ENCODE measurements at regions not wholly inside any gene's neighbourhood (a gene's known extent, or its start where the extent isn't known, plus 50 kb on each side); places are given as distances from the start of the nearest gene placed in this dataset.

DNA sequence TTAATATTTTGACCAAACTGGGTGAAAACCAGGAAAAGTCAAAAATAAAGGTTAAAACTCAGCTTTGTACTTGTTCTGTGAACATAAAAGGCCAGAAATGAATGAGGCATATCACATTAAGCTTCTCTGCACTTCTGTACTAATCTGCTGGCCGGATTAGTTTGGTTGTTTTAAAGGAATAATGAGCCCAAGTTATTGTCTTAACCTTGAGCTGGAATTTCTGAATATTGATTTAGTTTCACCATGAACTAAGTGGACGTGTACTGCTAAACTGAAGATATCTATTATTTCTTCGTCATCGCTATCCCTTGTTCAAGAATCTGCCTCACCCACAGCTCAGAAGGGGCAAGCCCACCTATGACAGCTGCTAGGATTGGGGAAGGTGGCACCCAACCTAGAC is 101.1 kb upstream of the FRMD4A start:
- TF ChIP-seq, protein P1, sequence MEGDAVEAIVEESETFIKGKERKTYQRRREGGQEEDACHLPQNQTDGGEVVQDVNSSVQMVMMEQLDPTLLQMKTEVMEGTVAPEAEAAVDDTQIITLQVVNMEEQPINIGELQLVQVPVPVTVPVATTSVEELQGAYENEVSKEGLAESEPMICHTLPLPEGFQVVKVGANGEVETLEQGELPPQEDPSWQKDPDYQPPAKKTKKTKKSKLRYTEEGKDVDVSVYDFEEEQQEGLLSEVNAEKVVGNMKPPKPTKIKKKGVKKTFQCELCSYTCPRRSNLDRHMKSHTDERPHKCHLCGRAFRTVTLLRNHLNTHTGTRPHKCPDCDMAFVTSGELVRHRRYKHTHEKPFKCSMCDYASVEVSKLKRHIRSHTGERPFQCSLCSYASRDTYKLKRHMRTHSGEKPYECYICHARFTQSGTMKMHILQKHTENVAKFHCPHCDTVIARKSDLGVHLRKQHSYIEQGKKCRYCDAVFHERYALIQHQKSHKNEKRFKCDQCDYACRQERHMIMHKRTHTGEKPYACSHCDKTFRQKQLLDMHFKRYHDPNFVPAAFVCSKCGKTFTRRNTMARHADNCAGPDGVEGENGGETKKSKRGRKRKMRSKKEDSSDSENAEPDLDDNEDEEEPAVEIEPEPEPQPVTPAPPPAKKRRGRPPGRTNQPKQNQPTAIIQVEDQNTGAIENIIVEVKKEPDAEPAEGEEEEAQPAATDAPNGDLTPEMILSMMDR (IDR thresholded peaks at IDR 0.05; ENCODE audit: partially characterized antibody, unreplicated experiment) = no peak
- peaks cover under 1% of the 10 kb centered on the region for H3K9me3 Mint-ChIP-seq (ENCODE audit: unreplicated experiment)
- H3K36me3 Mint-ChIP-seq (ENCODE audit: unreplicated experiment) = no peaks in the 10 kb centered on the region
- peaks cover 2% of the 10 kb centered on the region for H3K27me3 Mint-ChIP-seq (ENCODE audit: unreplicated experiment)
- no peak overlapping the region for H3K27ac Mint-ChIP-seq (ENCODE audit: unreplicated experiment)
- DNase-seq = no peak
- peaks cover 1% of the 10 kb centered on the region for H3K4me1 Mint-ChIP-seq (ENCODE audit: low read depth, unreplicated experiment)
- H3K4me3 Mint-ChIP-seq (ENCODE audit: unreplicated experiment) = no peak overlapping the region

DNA sequence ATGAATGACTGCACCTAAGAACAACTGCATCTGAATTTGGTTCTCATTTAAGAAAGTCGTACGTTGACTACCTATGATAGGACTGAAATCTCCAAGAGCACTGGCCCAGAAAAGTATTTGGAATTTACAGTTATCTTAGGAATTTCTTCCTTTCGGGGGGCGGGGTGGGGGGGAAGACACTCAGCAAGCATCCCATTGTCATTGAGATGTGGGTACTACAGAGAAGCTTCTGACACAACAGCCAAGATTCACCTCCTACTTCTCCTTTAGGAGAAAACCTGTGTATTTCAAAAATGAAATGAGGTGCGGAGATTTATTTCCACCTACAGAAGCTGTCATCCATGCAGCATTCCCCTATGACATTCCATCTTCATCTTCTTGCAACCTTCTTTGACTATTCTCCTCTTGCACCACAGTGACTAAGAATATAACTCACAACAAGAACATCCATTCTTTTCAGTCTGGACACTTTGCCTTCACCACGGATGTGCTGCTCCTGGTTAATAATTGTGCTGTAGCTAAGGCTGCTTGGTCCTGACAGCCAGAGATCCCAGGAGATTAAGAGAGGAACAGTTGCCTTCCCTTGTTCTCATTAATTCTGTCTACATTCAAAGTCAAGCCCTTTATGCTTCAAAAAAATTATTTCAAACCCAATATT is 98.4 kb upstream of the FRMD4A start:
- no peak overlapping the region for H3K4me3 Mint-ChIP-seq (ENCODE audit: unreplicated experiment)
- TF ChIP-seq, protein P1 (IDR thresholded peaks at IDR 0.05; ENCODE audit: partially characterized antibody, unreplicated experiment) = no peak
- peaks cover 3% of the 10 kb centered on the region for H3K9me3 Mint-ChIP-seq (ENCODE audit: unreplicated experiment)
- peaks cover 2% of the 10 kb centered on the region for H3K27me3 Mint-ChIP-seq (ENCODE audit: unreplicated experiment)
- no peak overlapping the region for H3K27ac Mint-ChIP-seq (ENCODE audit: unreplicated experiment)
- peaks cover 1% of the 10 kb centered on the region for H3K4me1 Mint-ChIP-seq (ENCODE audit: low read depth, unreplicated experiment)
- no peak for DNase-seq
- no peaks in the 10 kb centered on the region for H3K36me3 Mint-ChIP-seq (ENCODE audit: unreplicated experiment)

DNA sequence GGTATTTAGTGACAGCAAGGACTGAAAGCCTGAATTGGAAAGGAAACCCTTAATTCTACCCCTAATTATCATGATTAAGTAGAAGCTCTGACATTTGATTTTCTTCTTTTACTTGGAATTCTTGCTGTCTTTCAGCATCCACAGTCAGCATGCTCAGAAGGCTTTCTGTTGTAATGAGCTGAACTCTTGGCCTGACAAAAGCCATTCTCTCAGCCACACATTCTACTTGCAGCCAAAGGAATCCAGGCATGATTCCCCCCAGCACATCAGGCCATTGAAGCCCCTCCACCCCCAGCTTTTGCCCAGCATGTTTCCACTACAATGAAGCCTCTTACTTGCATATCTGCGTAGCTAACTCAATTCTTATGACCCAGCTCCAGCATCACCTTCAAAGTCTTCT is 94.3 kb upstream of the FRMD4A start:
- Mint-ChIP-seq H3K9me3 (ENCODE audit: unreplicated experiment) (peaks cover 3% of the 10 kb centered on the region), H3K27ac (ENCODE audit: unreplicated experiment) (no peak overlapping the region), H3K4me1 (ENCODE audit: low read depth, unreplicated experiment) (peaks cover 1% of the 10 kb centered on the region), H3K27me3 (ENCODE audit: unreplicated experiment) (peaks cover 2% of the 10 kb centered on the region), H3K36me3 (ENCODE audit: unreplicated experiment) (no peaks in the 10 kb centered on the region), H3K4me3 (ENCODE audit: unreplicated experiment) (no peak overlapping the region)
- TF ChIP-seq, protein P1 (IDR thresholded peaks at IDR 0.05; ENCODE audit: partially characterized antibody, unreplicated experiment) = no peak
- no peak for DNase-seq

DNA sequence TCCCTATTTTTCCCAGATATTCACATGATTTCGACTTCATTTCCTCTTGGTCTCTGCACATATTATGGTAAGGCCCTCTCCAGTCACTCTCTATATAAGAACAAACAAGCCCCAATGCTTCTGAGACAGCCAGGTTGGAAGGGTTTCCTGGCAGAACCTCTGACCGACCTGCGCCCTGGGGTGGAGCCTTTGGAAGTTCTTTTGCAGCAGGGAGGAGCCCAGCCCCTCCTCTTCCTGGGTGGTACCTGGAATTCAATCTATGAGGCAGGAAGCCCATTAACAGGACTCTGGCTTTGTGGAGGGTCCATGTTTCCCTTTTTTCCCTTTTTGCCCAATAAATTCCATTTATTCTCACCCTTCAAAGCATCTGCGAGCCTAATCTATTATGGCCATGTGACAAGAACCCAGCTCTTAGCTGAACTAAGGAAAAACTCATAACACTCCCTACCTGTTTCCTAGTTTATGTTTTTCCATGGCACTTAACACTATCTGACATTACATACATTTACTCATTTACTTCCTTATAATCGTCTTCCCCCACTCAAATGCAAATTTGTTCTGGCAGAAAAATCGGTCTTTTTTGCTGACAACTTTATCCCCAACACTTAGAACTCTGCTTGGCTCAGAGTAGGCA is 92.5 kb upstream of the FRMD4A start:
- Mint-ChIP-seq H3K36me3 (ENCODE audit: unreplicated experiment) (no peaks in the 10 kb centered on the region), H3K9me3 (ENCODE audit: unreplicated experiment) (peaks cover 3% of the 10 kb centered on the region), H3K4me3 (ENCODE audit: unreplicated experiment) (no peak overlapping the region)

DNA sequence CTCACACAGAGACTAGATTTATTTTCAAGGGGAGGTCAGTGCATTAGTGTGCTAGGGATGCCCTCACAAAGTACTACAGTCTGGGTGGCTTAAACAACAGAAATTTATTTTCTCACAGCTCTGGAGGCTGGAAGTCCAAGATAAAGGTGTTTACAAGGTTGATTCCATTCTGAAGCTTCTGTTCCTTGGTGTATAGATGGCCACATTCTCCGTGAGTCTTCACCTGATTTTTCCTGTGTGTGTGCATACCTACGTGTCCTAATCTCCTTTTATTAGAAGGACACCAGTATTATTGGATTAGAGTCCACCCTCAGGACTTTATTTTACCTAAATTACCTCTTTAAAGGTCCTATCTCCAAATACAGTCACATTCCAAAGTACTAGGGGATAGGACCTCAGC is 91.7 kb upstream of the FRMD4A start:
- peaks cover 3% of the 10 kb centered on the region for H3K9me3 Mint-ChIP-seq (ENCODE audit: unreplicated experiment)
- no peaks in the 10 kb centered on the region for H3K4me1 Mint-ChIP-seq (ENCODE audit: low read depth, unreplicated experiment)
- no peaks in the 10 kb centered on the region for H3K27me3 Mint-ChIP-seq (ENCODE audit: unreplicated experiment)
- H3K36me3 Mint-ChIP-seq (ENCODE audit: unreplicated experiment) = no peaks in the 10 kb centered on the region
- no peak for DNase-seq
- no peak overlapping the region for H3K4me3 Mint-ChIP-seq (ENCODE audit: unreplicated experiment)
- TF ChIP-seq, protein P1 (IDR thresholded peaks at IDR 0.05; ENCODE audit: partially characterized antibody, unreplicated experiment) = no peak
- H3K27ac Mint-ChIP-seq (ENCODE audit: unreplicated experiment) = no peak overlapping the region

More for the DNA sequence above, 92.5 kb upstream of the FRMD4A start:
- TF ChIP-seq, protein P1 (IDR thresholded peaks at IDR 0.05; ENCODE audit: partially characterized antibody, unreplicated experiment) = no peak
- H3K4me1 Mint-ChIP-seq (ENCODE audit: low read depth, unreplicated experiment) = no peaks in the 10 kb centered on the region
- peaks cover 2% of the 10 kb centered on the region for H3K27me3 Mint-ChIP-seq (ENCODE audit: unreplicated experiment)
- DNase-seq = no peak
- no peak overlapping the region for H3K27ac Mint-ChIP-seq (ENCODE audit: unreplicated experiment)
